Transverse colon (tissue), 4 donors: ENCODE measurements at regions not wholly inside any gene's neighbourhood (a gene's known extent, or its start where the extent isn't known, plus 50 kb on each side); places are given as distances from the start of the nearest gene placed in this dataset.

ENCODE experiments used
- CTCF ChIP-seq, 5 experiments: fragments of 200-600 bp in 3 of 5; fragments of 450-650 bp in 2 of 5; sonication (generic) in 3 of 5; IDR thresholded peaks; 1 replicate in 2 of 5; 2 replicates in 3 of 5; pipeline ENCODE4 v1.5.1; 2016 to 2017; ENCODE audit warnings: antibody characterized with exemption in 5 of 5, inconsistent platforms in 3 of 5, mild to moderate bottlenecking in 2 of 5, moderate library complexity in 1 of 5
- EP300 ChIP-seq: sonication (generic); formaldehyde crosslinking; IDR thresholded peaks from one replicate; pipeline ENCODE4 v1.6.1; 2017; ENCODE audit warnings: antibody characterized with exemption, low read depth
- POLR2A ChIP-seq: fragments of 450-650 bp; IDR thresholded peaks from one replicate; pipeline ENCODE4 v1.6.1; 2016; ENCODE audit warnings: antibody characterized with exemption, mild to moderate bottlenecking, moderate library complexity
- POLR2AphosphoS5 ChIP-seq, 3 donors: sonication (generic); formaldehyde crosslinking; IDR thresholded peaks; one replicate each; pipeline ENCODE4 v1.6.1; 2016; ENCODE audit warnings: antibody characterized with exemption in 3 of 3

DNA sequence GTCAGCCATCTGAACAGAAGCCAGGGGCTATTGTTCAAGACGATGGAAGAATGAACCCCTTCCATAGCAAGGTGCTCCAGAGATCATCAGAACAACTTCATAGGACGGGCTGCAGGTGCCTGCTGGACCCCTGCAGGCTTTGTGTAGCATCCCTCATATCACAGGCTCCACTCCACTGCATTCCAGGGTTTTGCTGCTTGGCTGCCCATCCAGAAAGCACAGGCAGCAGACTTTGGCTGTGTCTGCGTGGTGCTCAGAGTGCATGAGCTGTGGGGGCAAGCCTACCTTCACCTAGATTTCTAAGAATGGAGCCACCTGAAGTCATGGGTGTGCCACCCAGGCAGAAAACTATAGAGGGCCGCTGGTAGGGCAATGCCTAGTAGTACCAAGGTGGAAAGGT, 93.9 kb upstream of the NLRP1 start:
- TF ChIP-seq CTCF (IDR thresholded peaks at IDR 0.05) (no peak), POLR2A (no peak), POLR2AphosphoS5 (IDR thresholded peaks at IDR 0.05) (no peak), EP300 (no peak)
